Chondrocyte (in vitro differentiated cells): ENCODE measurements at regions not wholly inside any gene's neighbourhood (a gene's known extent, or its start where the extent isn't known, plus 50 kb on each side); places are given as distances from the start of the nearest gene placed in this dataset.
A peak's percentile ranks its signal among the peaks of the same experiment; 100 is the strongest.

ENCODE experiments used
- DNase-seq: peaks from one replicate; pipeline ENCODE4 v3.0.0; 2021; ENCODE audit warnings: mixed read lengths, low spot score
- H3K27ac Mint-ChIP-seq: one replicate; pipeline ENCODE4 v1.8.0; 2021; ENCODE audit warnings: mild to moderate bottlenecking, moderate library complexity, mixed read lengths; ENCODE audit not compliant: unreplicated experiment
- H3K27me3 Mint-ChIP-seq: 2 replicates; pipeline ENCODE4 v1.8.0; 2021; ENCODE audit warnings: low read depth, mixed read lengths
- H3K36me3 Mint-ChIP-seq: 2 replicates; pipeline ENCODE4 v1.8.0; 2021; ENCODE audit warnings: low read depth, mixed read lengths
- H3K4me1 Mint-ChIP-seq: 2 replicates; pipeline ENCODE4 v1.8.0; 2021; ENCODE audit warnings: low read depth, mild to moderate bottlenecking, mixed read lengths
- H3K4me3 Mint-ChIP-seq: one replicate; pipeline ENCODE4 v1.8.0; 2021; ENCODE audit warnings: mild to moderate bottlenecking, moderate library complexity, mixed read lengths; ENCODE audit not compliant: unreplicated experiment
- H3K9me3 Mint-ChIP-seq: 2 replicates; pipeline ENCODE4 v1.8.0; 2021; ENCODE audit warnings: low read depth, mixed read lengths
- CTCF ChIP-seq: fragments of 200-600 bp; sonication (generic); IDR thresholded peaks from 2 replicates; pipeline ENCODE4 v1.5.0; 2021; ENCODE audit warnings: antibody characterized with exemption, mild to moderate bottlenecking, moderate library complexity

- TF ChIP-seq CTCF, result no peak
- H3K27me3 Mint-ChIP-seq, result no peaks in the 10 kb centered on the region
- no peaks in the 10 kb centered on the region for H3K4me1 Mint-ChIP-seq
- peak; percentile 62 for DNase-seq
- no peak overlapping the region for H3K4me3 Mint-ChIP-seq
- H3K27ac Mint-ChIP-seq, result no peak overlapping the region
- peaks cover 9% of the 10 kb centered on the region for H3K36me3 Mint-ChIP-seq
- peaks cover 25% of the 10 kb centered on the region for H3K9me3 Mint-ChIP-seq
Observed at GRCh38 chr22:48675141-48675829, 1152.4 kb downstream of the BRD1 start.

GRCh38 chr22:48673806-48674500 is 1153.7 kb downstream of the BRD1 start:
- H3K9me3 Mint-ChIP-seq, result peaks cover 25% of the 10 kb centered on the region
- H3K36me3 Mint-ChIP-seq, result peaks cover 9% of the 10 kb centered on the region
- no peak for TF ChIP-seq CTCF
- no peak overlapping the region for H3K4me3 Mint-ChIP-seq
- no peak overlapping the region for H3K27ac Mint-ChIP-seq
- no peaks in the 10 kb centered on the region for H3K4me1 Mint-ChIP-seq
- DNase-seq, result peak; percentile 59
- H3K27me3 Mint-ChIP-seq, result no peaks in the 10 kb centered on the region

GRCh38 chr22:48672387-48672786 is 1155.3 kb downstream of the BRD1 start:
- no peak for DNase-seq
- H3K4me1 Mint-ChIP-seq, result no peaks in the 10 kb centered on the region
- peaks cover 9% of the 10 kb centered on the region for H3K36me3 Mint-ChIP-seq
- TF ChIP-seq CTCF, result no peak
- peaks cover 25% of the 10 kb centered on the region for H3K9me3 Mint-ChIP-seq
- no peaks in the 10 kb centered on the region for H3K27me3 Mint-ChIP-seq
- no peak overlapping the region for H3K4me3 Mint-ChIP-seq
- H3K27ac Mint-ChIP-seq, result no peak overlapping the region

GRCh38 chr22:48670731-48671130 is 1156.9 kb downstream of the BRD1 start:
- peaks cover 9% of the 10 kb centered on the region for H3K36me3 Mint-ChIP-seq
- H3K4me3 Mint-ChIP-seq, result no peak overlapping the region
- DNase-seq, result no peak
- H3K27ac Mint-ChIP-seq, result no peak overlapping the region
- H3K4me1 Mint-ChIP-seq, result no peaks in the 10 kb centered on the region
- no peaks in the 10 kb centered on the region for H3K27me3 Mint-ChIP-seq
- no peak for TF ChIP-seq CTCF
- peaks cover 25% of the 10 kb centered on the region for H3K9me3 Mint-ChIP-seq

GRCh38 chr22:48669986-48670716 is 1157.5 kb downstream of the BRD1 start:
- Mint-ChIP-seq H3K9me3 (peaks cover 25% of the 10 kb centered on the region), H3K27ac (no peak overlapping the region), H3K36me3 (peaks cover 9% of the 10 kb centered on the region), H3K4me1 (no peaks in the 10 kb centered on the region), H3K27me3 (no peaks in the 10 kb centered on the region), H3K4me3 (no peak overlapping the region)
- no peak for TF ChIP-seq CTCF
- DNase-seq, result no peak
